IPS-20b (cell line): ENCODE measurements at regions not wholly inside any gene's neighbourhood (a gene's known extent, or its start where the extent isn't known, plus 50 kb on each side); places are given as distances from the start of the nearest gene placed in this dataset.

Experiments
- H3K27ac ChIP-seq: one replicate; pipeline ENCODE4 v1.5.1; 2013; ENCODE audit warnings: low read length
- H3K27me3 ChIP-seq: 2 replicates; pipeline ENCODE4 v1.6.1; 2013; ENCODE audit warnings: mild to moderate bottlenecking, low read length, inconsistent platforms; ENCODE audit not compliant: insufficient read depth
- H3K36me3 ChIP-seq: 2 replicates; pipeline ENCODE4 v1.6.1; 2013; ENCODE audit warnings: low read depth, mild to moderate bottlenecking, inconsistent platforms, low read length, moderate library complexity; ENCODE audit not compliant: insufficient read depth
- H3K4me1 ChIP-seq: 2 replicates; pipeline ENCODE4 v1.6.1; 2013; ENCODE audit warnings: mild to moderate bottlenecking, control low read depth, inconsistent platforms, low read length, moderate library complexity; ENCODE audit not compliant: insufficient read depth
- H3K4me3 ChIP-seq: 2 replicates; pipeline ENCODE4 v1.5.1; 2013; ENCODE audit warnings: mild to moderate bottlenecking, low read length, inconsistent platforms
- H3K9ac ChIP-seq: 2 replicates; pipeline ENCODE4 v1.6.1; 2013; ENCODE audit warnings: low read depth, mild to moderate bottlenecking, inconsistent platforms, low read length, moderate library complexity
- H3K9me3 ChIP-seq: 2 replicates; pipeline ENCODE4 v1.6.1; 2013; ENCODE audit warnings: mild to moderate bottlenecking, low read depth, low read length, inconsistent platforms; ENCODE audit not compliant: insufficient read depth

GRCh38 chr7:121810831-121811672 lies 61.9 kb upstream of the PTPRZ1 start:
- no peak overlapping the region for H3K27ac ChIP-seq
- no peaks in the 10 kb centered on the region for H3K9me3 ChIP-seq
- H3K27me3 ChIP-seq: no peaks in the 10 kb centered on the region
- no peak overlapping the region for H3K9ac ChIP-seq
- H3K36me3 ChIP-seq: no peaks in the 10 kb centered on the region
- H3K4me1 ChIP-seq: peaks cover 13% of the 10 kb centered on the region; the same call in 1 of the 2 replicates
- H3K4me3 ChIP-seq: no peak overlapping the region

GRCh38 chr7:121807078-121807477 lies 65.9 kb upstream of the PTPRZ1 start:
- no peaks in the 10 kb centered on the region for H3K36me3 ChIP-seq
- H3K9ac ChIP-seq: no peak overlapping the region
- no peaks in the 10 kb centered on the region for H3K27me3 ChIP-seq
- H3K9me3 ChIP-seq: no peaks in the 10 kb centered on the region
- peaks cover 13% of the 10 kb centered on the region; the same call in 1 of the 2 replicates for H3K4me1 ChIP-seq
- no peak overlapping the region for H3K4me3 ChIP-seq
- no peak overlapping the region for H3K27ac ChIP-seq

- H3K27ac ChIP-seq: no peak overlapping the region
- H3K27me3 ChIP-seq: no peaks in the 10 kb centered on the region
- H3K4me3 ChIP-seq: no peak overlapping the region
- no peaks in the 10 kb centered on the region for H3K36me3 ChIP-seq
- H3K9me3 ChIP-seq: no peaks in the 10 kb centered on the region
- H3K4me1 ChIP-seq: peaks cover 19% of the 10 kb centered on the region
- no peak overlapping the region for H3K9ac ChIP-seq
These were observed 69.9 kb upstream of the PTPRZ1 start for GRCh38 chr7:121803039-121803438.

GRCh38 chr7:121800916-121801675 lies 71.9 kb upstream of the PTPRZ1 start:
- no peaks in the 10 kb centered on the region for H3K36me3 ChIP-seq
- H3K27ac ChIP-seq: no peak overlapping the region
- no peak overlapping the region for H3K9ac ChIP-seq
- no peaks in the 10 kb centered on the region for H3K27me3 ChIP-seq
- H3K9me3 ChIP-seq: no peaks in the 10 kb centered on the region
- H3K4me3 ChIP-seq: no peak overlapping the region
- H3K4me1 ChIP-seq: peaks cover 37% of the 10 kb centered on the region

GRCh38 chr7:121798896-121799295 lies 74.1 kb upstream of the PTPRZ1 start:
- no peaks in the 10 kb centered on the region for H3K9me3 ChIP-seq
- peak overlapping the region; percentile 86 for H3K27ac ChIP-seq
- H3K9ac ChIP-seq: peak overlapping the region; percentile 64; the same call in 1 of the 2 replicates
- peaks cover 40% of the 10 kb centered on the region for H3K4me1 ChIP-seq
- peak overlapping the region; percentile 16; the same call in 1 of the 2 replicates for H3K4me3 ChIP-seq
- H3K36me3 ChIP-seq: no peaks in the 10 kb centered on the region
- H3K27me3 ChIP-seq: no peaks in the 10 kb centered on the region

- Histone ChIP-seq H3K9me3 (no peaks in the 10 kb centered on the region), H3K4me1 (peaks cover 40% of the 10 kb centered on the region), H3K4me3 (no peak overlapping the region; the same call in 1 of the 2 replicates), H3K9ac (peak overlapping the region; percentile 64; the same call in 1 of the 2 replicates), H3K27ac (peak overlapping the region; percentile 86), H3K27me3 (no peaks in the 10 kb centered on the region), H3K36me3 (no peaks in the 10 kb centered on the region)
These were observed 74.5 kb upstream of the PTPRZ1 start for GRCh38 chr7:121798453-121798840.

GRCh38 chr7:121797657-121798452 lies 75.1 kb upstream of the PTPRZ1 start:
- peak overlapping the region; percentile 86 for H3K27ac ChIP-seq
- peaks cover 40% of the 10 kb centered on the region for H3K4me1 ChIP-seq
- H3K36me3 ChIP-seq: no peaks in the 10 kb centered on the region
- H3K9me3 ChIP-seq: no peaks in the 10 kb centered on the region
- no peaks in the 10 kb centered on the region for H3K27me3 ChIP-seq
- peak overlapping the region; percentile 12; the same call in 1 of the 2 replicates for H3K4me3 ChIP-seq
- H3K9ac ChIP-seq: peak overlapping the region; percentile 64; the same call in 1 of the 2 replicates

- Histone ChIP-seq H3K27ac (peak overlapping the region; percentile 86), H3K4me3 (peak overlapping the region; percentile 12; the same call in 1 of the 2 replicates), H3K9ac (peak overlapping the region; percentile 64; the same call in 1 of the 2 replicates), H3K27me3 (no peaks in the 10 kb centered on the region), H3K9me3 (no peaks in the 10 kb centered on the region), H3K36me3 (no peaks in the 10 kb centered on the region), H3K4me1 (peaks cover 40% of the 10 kb centered on the region)
These were observed 75.9 kb upstream of the PTPRZ1 start for GRCh38 chr7:121796936-121797656.

- Histone ChIP-seq H3K4me3 (no peak overlapping the region), H3K4me1 (peaks cover 40% of the 10 kb centered on the region), H3K27ac (no peak overlapping the region)
These were observed 76.6 kb upstream of the PTPRZ1 start for GRCh38 chr7:121796381-121796780.

GRCh38 chr7:121795736-121796135 lies 77.2 kb upstream of the PTPRZ1 start:
- H3K4me3 ChIP-seq: no peak overlapping the region
- no peak overlapping the region for H3K27ac ChIP-seq
- H3K9me3 ChIP-seq: no peaks in the 10 kb centered on the region
- peaks cover 40% of the 10 kb centered on the region for H3K4me1 ChIP-seq
- H3K27me3 ChIP-seq: no peaks in the 10 kb centered on the region
- no peaks in the 10 kb centered on the region for H3K36me3 ChIP-seq
- no peak overlapping the region for H3K9ac ChIP-seq

More at GRCh38 chr7:121796381-121796780, 76.6 kb upstream of the PTPRZ1 start:
- Histone ChIP-seq H3K27me3 (no peaks in the 10 kb centered on the region), H3K9me3 (no peaks in the 10 kb centered on the region), H3K36me3 (no peaks in the 10 kb centered on the region), H3K9ac (0 out of 2 replicates have a peak overlapping the region, but pooled peaks have one; percentile 28)
